SK-N-MC (cell line): ENCODE measurements at regions not wholly inside any gene's neighbourhood (a gene's known extent, or its start where the extent isn't known, plus 50 kb on each side); places are given as distances from the start of the nearest gene placed in this dataset.

ENCODE experiments used
- DNase-seq: peaks from one replicate; pipeline ENCODE4 v3.0.0-alpha.2; 2011; ENCODE audit warnings: low read depth, low spot score
- H3K27ac ChIP-seq: fragments of 200-600 bp; sonication (generic); 2 replicates; pipeline ENCODE4 v1.5.1; 2016; ENCODE audit warnings: mixed run types
- H3K36me3 ChIP-seq: fragments of 200-600 bp; sonication (generic); 2 replicates; pipeline ENCODE4 v1.6.1; 2017; ENCODE audit warnings: antibody characterized with exemption, low read length, mixed read lengths; ENCODE audit not compliant: insufficient read depth
- H3K4me3 ChIP-seq: fragments of 200-600 bp; sonication (generic); 2 replicates; pipeline ENCODE4 v1.5.1; 2016
- H3K9ac ChIP-seq: fragments of 200-600 bp; sonication (generic); 2 replicates; pipeline ENCODE4 v1.8.0; 2017; ENCODE audit warnings: mixed run types, mixed read lengths; ENCODE audit not compliant: insufficient read length
- H3K9me3 ChIP-seq: fragments of 200-600 bp; sonication (generic); 2 replicates; pipeline ENCODE4 v1.6.1; 2017; ENCODE audit warnings: low read depth, mild to moderate bottlenecking, antibody characterized with exemption, low read length, moderate library complexity, mixed read lengths
- EZH2 ChIP-seq: fragments of 200-600 bp; sonication (generic); IDR thresholded peaks from one replicate; pipeline ENCODE4 v1.6.1; 2017; ENCODE audit warnings: antibody characterized with exemption
- FOXP2 ChIP-seq: optimal IDR thresholded peaks from 2 replicates; pipeline ENCODE3; 2011; ENCODE audit warnings: mild to moderate bottlenecking, moderate library complexity; ENCODE audit not compliant: insufficient read depth; ENCODE audit errors: extremely low read length, control extremely low read depth
- POLR2AphosphoS5 ChIP-seq: IDR thresholded peaks from 2 replicates; pipeline ENCODE4 v1.6.1; 2012; ENCODE audit warnings: mild to moderate bottlenecking, low read depth, low read length, borderline replicate concordance

DNA sequence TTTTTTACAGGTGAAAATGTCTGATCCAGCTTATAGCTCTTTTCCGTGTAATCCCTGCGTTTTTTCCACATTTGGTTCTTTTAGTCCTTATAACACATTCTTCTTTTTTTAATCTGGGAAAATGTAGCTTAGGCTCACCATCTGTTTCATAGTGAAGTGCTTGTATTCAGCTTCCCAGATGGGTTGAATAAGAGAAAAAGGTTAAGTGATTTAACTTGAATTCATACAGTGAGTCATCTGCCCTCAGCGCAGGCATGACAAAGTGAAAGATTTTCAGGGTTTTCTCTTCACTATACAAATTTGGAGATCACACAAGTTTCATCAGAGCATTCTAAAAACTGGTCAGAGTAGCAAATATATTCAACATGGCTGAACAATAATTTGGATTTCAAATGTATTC, 224.8 kb downstream of the SPRY2 start:
- no peaks in the 10 kb centered on the region for H3K9me3 ChIP-seq
- no peak for DNase-seq
- no peak for TF ChIP-seq POLR2AphosphoS5
- TF ChIP-seq FOXP2, result no peak
- TF ChIP-seq EZH2, result no peak
- H3K36me3 ChIP-seq, result no peaks in the 10 kb centered on the region
- H3K27ac ChIP-seq, result no peak overlapping the region
- no peak overlapping the region for H3K9ac ChIP-seq
- H3K4me3 ChIP-seq, result no peak overlapping the region

DNA sequence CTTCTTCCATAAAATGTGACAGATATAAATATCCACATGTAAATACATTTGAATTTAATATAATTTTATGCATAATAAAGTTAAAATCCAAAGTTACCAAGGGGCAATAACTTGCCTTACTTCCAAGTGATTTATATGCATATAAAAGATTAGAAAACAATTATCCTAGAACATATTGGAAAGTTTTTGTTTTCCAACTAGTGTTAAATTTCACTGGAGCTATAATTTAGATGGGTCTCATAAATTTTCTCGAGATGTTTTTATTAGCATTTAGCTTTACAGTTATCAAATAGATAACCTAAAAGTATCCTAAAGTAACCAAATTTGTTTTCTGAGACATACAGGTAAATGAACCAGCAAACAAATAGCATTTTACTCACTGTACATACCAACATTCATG, 225.3 kb downstream of the SPRY2 start:
- no peak overlapping the region for H3K4me3 ChIP-seq
- DNase-seq, result no peak
- no peak overlapping the region for H3K9ac ChIP-seq
- H3K27ac ChIP-seq, result no peak overlapping the region
- H3K36me3 ChIP-seq, result no peaks in the 10 kb centered on the region
- H3K9me3 ChIP-seq, result no peaks in the 10 kb centered on the region
- TF ChIP-seq FOXP2, result no peak
- TF ChIP-seq POLR2AphosphoS5, result no peak
- TF ChIP-seq EZH2, result no peak

DNA sequence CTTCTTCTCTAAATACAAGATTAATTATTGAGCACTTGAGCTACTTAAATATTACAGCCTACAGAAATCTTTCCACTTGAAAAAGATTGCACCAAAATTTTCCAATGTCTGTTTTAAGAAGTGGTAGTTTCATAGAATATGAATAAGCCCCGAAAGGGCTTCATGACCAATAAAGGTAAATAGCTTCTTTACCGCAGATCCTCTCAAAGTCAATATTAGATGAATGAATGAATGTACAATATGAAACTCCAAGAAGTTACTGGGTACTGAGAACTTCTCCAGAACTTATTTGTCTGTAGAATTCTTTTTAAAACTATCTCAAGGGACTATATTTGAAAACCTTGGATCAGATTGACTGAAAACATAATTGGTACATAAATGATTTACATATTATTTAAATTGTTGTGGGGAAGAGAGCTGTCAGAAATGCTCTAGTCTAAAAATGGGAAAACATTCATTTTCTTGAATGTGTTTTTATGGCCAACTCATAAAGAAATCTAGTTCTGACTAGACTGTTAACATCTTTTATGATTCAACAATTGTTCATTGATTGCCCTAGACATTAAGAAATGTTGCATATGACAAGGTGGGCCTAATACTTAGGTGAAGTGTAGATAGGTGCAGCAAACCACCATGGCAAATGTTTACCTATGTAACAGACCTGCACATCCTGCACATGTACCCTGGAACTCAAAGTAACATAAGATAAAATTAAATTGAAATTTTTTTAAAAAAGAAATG, 227.0 kb downstream of the SPRY2 start:
- Histone ChIP-seq H3K9me3 (no peaks in the 10 kb centered on the region), H3K9ac (no peak overlapping the region), H3K4me3 (no peak overlapping the region), H3K36me3 (no peaks in the 10 kb centered on the region), H3K27ac (no peak overlapping the region)
- TF ChIP-seq FOXP2 (no peak), EZH2 (no peak), POLR2AphosphoS5 (no peak)
- no peak for DNase-seq

DNA sequence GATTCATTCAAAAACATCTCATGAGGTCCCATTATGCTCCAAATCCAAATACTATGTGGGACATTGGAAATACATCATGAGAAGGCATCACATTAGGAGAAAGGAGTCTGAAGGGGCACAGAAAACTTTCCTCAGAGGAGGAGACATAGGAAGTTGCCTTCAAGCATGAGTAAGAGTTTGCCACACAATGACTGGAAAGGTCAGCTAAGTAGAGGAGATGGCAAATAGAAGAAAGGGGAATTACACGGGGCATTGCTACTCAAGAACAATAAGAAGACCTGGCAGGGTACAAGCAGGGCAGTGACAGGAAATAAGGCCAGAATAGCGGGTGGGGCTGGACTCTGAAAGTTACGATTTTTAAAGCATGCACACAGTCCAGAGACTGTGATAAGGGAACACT, 231.6 kb downstream of the SPRY2 start:
- H3K9me3 ChIP-seq, result no peaks in the 10 kb centered on the region
- TF ChIP-seq EZH2, result no peak
- H3K4me3 ChIP-seq, result no peak overlapping the region
- H3K9ac ChIP-seq, result no peak overlapping the region
- H3K36me3 ChIP-seq, result no peaks in the 10 kb centered on the region
- H3K27ac ChIP-seq, result no peak overlapping the region
- no peak for DNase-seq

DNA sequence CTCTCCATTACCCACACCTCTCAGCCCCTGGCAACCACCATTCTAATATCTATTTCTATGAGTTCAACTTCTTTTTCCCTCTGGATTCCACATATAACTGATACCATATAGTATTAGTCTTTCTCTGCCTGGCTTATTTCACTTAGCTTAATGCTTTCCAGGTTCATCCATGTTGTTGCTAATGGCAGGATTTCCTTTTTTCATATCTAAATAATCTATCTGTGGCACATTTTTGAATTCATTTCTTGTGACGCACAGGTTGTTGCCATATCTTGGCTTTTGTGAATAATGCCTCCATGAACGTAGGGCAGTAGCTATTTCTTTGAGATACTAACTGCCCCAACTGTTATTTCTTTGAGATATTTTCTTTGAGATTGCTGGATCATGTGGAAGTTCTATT, 235.6 kb downstream of the SPRY2 start:
- H3K27ac ChIP-seq, result no peak overlapping the region
- no peak for DNase-seq
- H3K4me3 ChIP-seq, result no peak overlapping the region
- no peak overlapping the region for H3K9ac ChIP-seq
- no peaks in the 10 kb centered on the region for H3K36me3 ChIP-seq
- H3K9me3 ChIP-seq, result no peaks in the 10 kb centered on the region
- TF ChIP-seq EZH2 (no peak), POLR2AphosphoS5 (no peak), FOXP2 (no peak)

DNA sequence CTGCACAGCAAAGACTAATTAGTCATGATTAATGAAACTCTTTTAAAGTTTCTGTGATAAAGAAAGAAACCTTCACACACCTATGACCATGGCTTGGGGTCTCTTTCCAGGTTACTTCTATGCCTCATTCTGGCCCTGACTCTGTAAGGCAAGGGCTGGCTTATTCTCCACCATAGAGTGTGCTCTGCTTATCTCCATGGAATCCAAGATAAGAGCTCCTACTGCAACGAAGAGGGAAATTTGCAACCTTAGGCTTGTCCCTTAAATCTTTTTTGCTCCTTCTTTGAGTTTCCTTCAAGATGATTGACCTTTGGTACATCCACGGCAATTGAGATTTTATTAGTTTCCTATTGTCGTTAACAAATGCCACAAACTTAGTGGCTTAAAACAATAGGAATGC, 239.9 kb downstream of the SPRY2 start:
- Histone ChIP-seq H3K27ac (no peak overlapping the region), H3K9ac (no peak overlapping the region), H3K9me3 (no peaks in the 10 kb centered on the region), H3K4me3 (no peak overlapping the region), H3K36me3 (no peaks in the 10 kb centered on the region)
- DNase-seq, result no peak
- TF ChIP-seq FOXP2 (no peak), POLR2AphosphoS5 (no peak), EZH2 (no peak)

DNA sequence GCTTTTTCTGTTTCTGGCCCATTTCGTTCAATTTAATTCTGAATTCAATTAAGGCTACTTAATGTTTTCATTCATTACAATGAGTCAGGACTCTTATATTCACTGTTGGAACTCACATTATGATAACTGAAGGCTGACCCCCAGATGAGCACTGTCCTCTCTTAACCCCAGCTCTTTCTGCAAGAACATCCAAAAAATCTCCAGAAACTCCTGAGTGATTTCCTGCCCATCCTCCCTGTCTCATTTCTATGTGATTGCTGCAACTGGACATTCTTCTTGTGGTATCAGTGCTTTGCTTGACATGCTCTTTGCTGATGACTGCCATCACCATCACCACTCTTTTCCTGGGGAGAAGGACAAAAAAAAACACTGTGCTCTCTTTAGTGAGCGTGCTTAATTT, 240.3 kb downstream of the SPRY2 start:
- TF ChIP-seq POLR2AphosphoS5 (no peak), FOXP2 (no peak), EZH2 (no peak)
- Histone ChIP-seq H3K27ac (no peak overlapping the region), H3K9me3 (no peaks in the 10 kb centered on the region), H3K36me3 (no peaks in the 10 kb centered on the region), H3K9ac (no peak overlapping the region), H3K4me3 (no peak overlapping the region)
- no peak for DNase-seq

DNA sequence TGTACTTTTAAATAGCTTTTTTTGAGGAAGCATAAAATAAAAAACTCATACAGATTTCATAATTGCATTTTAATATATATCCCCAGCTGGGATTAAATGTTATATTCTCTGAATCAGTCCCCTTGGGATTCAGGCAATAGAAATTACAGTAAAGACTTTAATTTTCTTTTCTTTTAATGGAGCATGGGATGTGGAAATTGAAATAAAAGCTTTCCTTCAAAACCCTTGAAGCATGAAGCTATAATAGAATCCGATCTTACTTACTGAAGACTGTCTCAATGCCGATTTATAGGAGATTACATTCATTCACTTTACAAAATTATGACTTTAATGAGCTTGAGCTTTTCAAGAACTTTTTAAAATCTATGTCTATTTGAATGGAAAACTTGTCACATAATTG, 243.4 kb downstream of the SPRY2 start:
- Histone ChIP-seq H3K9me3 (no peaks in the 10 kb centered on the region), H3K9ac (no peak overlapping the region), H3K4me3 (no peak overlapping the region), H3K27ac (no peak overlapping the region), H3K36me3 (no peaks in the 10 kb centered on the region)
- TF ChIP-seq FOXP2 (no peak), EZH2 (no peak)
- no peak for DNase-seq

DNA sequence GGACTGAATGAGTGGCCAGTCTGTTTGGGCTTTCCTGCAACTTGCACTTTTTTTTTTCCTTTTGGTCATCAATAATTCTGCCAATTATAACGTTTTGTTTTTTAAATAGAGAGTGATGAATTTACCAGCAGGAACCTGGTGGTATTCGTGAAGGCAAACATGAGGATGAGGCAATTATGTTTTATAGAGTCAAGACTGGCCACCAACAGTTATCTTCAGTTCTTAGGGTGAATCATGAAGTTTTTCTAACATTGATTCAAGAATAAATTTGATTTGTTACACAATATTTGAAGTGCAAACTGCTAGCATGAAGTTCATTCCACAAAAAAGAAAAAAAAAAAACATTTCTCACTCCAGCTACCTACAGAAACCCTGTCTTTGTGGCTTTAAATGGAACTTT, 244.5 kb downstream of the SPRY2 start:
- DNase-seq, result no peak

DNA sequence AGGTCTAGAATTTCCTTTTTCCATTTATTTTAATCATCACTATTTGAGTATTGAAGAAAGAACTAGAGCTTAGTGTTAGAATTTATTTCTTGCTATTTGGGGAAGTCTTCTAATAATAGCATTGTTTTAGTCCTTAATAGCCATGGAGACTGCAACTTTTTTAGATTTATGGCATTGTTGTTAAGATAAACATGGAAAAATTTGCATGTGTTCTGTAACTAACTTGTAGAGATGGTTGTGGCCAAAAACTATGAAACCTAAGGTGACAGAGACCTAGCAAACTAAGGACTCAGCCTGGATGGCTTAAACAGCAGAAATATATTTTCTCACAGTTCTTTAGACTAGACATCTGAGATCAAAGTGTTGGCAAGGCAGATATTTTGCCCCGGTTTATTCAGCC, 246.4 kb downstream of the SPRY2 start:
- H3K36me3 ChIP-seq, result no peaks in the 10 kb centered on the region
- H3K9ac ChIP-seq, result no peak overlapping the region
- no peak overlapping the region for H3K27ac ChIP-seq
- no peak for DNase-seq
- no peak for TF ChIP-seq FOXP2
- no peak for TF ChIP-seq EZH2
- TF ChIP-seq POLR2AphosphoS5, result no peak
- no peak overlapping the region for H3K4me3 ChIP-seq
- H3K9me3 ChIP-seq, result no peaks in the 10 kb centered on the region

More for the DNA sequence above, 244.5 kb downstream of the SPRY2 start:
- no peak overlapping the region for H3K9ac ChIP-seq
- H3K36me3 ChIP-seq, result no peaks in the 10 kb centered on the region
- no peak for TF ChIP-seq EZH2
- no peak for TF ChIP-seq POLR2AphosphoS5
- TF ChIP-seq FOXP2, result no peak
- H3K9me3 ChIP-seq, result no peaks in the 10 kb centered on the region
- no peak overlapping the region for H3K4me3 ChIP-seq
- no peak overlapping the region for H3K27ac ChIP-seq
